Omental fat pad (tissue), 3 donors: ENCODE measurements at regions not wholly inside any gene's neighbourhood (a gene's known extent, or its start where the extent isn't known, plus 50 kb on each side); places are given as distances from the start of the nearest gene placed in this dataset.

ENCODE experiments used
- ATAC-seq: fragments of 150-250 bp; one replicate; pipeline ENCODE4 v1.9.1; 2016; ENCODE audit warnings: mild to moderate bottlenecking, moderate library complexity; ENCODE audit not compliant: low FRiP score
- DNase-seq: peaks from one replicate; pipeline ENCODE4 v3.0.0-alpha.2; 2019; ENCODE audit warnings: low spot score
- TF ChIP-seq, protein P1 (sequence below), 3 donors: fragments of 450-650 bp; IDR thresholded peaks; one replicate each; pipeline ENCODE4 v1.5.1; 2016 to 2017; ENCODE audit warnings: antibody characterized with exemption in 3 of 3, mild to moderate bottlenecking in 3 of 3, moderate library complexity in 2 of 3

DNA sequence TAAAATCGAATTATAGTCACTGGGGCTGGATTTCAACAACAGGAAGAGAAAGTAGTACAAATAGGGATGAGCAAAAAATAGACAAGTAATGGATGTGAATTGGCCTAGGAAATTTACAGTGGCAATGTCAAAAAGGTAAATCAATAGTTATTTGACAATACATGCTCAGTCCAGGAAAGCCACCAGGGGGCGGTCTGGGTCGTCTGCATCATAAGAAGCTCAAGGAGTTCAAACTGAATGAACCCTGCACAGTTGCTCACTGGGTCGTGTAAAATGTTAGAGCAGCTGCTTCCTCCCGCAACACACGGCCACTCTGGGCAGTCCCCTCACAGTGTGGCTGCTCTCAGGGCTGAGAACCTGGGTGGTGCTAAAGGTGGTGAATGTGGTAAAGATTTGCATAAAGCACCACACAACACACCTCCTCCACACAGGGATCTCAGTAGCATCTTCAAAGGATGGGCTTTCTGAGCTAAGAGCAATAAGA, 85.9 kb downstream of the ZNF280B start:
- peak; percentile 44 for DNase-seq

GRCh38 chr22:22423681-22424080, 84.9 kb downstream of the ZNF280B start:
- no peak for ATAC-seq
- TF ChIP-seq, protein P1, sequence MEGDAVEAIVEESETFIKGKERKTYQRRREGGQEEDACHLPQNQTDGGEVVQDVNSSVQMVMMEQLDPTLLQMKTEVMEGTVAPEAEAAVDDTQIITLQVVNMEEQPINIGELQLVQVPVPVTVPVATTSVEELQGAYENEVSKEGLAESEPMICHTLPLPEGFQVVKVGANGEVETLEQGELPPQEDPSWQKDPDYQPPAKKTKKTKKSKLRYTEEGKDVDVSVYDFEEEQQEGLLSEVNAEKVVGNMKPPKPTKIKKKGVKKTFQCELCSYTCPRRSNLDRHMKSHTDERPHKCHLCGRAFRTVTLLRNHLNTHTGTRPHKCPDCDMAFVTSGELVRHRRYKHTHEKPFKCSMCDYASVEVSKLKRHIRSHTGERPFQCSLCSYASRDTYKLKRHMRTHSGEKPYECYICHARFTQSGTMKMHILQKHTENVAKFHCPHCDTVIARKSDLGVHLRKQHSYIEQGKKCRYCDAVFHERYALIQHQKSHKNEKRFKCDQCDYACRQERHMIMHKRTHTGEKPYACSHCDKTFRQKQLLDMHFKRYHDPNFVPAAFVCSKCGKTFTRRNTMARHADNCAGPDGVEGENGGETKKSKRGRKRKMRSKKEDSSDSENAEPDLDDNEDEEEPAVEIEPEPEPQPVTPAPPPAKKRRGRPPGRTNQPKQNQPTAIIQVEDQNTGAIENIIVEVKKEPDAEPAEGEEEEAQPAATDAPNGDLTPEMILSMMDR (IDR thresholded peaks at IDR 0.05) = no peak
- no peak for DNase-seq

More for the DNA sequence above, 85.9 kb downstream of the ZNF280B start:
- ATAC-seq = no peak
- TF ChIP-seq, protein P1 (IDR thresholded peaks at IDR 0.05) = no peak

DNA sequence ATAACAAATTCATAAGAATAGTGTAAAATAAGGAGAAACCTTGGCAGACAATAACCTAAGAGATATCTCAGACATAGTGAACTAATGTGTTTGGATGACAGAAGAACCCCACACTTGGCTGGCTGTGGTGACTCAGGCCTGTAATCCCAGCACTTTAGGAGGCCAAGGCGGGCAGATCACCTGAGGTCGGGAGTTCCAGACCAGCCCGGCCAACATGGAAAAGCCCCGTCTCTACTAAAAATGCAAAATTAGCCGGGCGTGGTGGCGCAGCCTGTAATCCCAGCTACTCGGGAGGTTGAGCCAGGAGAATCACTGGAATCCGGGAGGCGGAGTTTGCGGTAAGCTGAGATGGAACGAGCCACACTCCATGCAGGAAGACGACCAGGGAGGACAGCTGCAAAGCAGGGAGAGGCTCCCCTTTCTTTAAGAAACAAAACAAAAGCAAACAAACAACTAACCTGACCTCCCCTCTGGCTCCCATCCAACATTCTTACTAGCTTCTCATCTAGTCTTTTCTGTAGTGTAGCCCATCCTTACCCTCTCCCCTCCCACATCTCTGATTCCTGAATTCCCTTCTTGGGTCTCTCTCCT, 84.2 kb downstream of the ZNF280B start:
- DNase-seq = no peak
- ATAC-seq = no peak
- TF ChIP-seq, protein P1 (IDR thresholded peaks at IDR 0.05) = no peak

GRCh38 chr22:22424956-22425355, 83.6 kb downstream of the ZNF280B start:
- TF ChIP-seq, protein P1 (IDR thresholded peaks at IDR 0.05) = no peak
- ATAC-seq (no peak), DNase-seq (no peak)

DNA sequence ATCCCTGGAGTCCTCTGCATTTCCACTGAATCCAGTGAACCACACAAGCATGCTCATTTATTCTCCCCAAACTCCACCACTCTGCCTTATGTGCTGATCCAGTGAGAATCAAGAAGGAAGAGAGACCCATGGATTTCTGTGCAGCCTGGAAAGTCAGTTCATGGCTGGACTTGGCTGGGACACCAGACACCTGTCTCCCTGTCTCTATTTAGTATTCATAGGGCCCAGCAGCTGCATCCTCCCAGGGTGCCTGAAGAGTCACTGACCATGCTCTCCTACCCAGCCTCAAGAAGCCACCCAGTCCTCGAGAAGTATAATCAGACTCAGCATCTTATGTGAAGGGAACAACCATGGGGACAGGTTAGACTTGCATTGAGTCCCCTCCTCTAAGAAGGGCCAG, 83.2 kb downstream of the ZNF280B start:
- no peak for DNase-seq
- TF ChIP-seq, protein P1 (IDR thresholded peaks at IDR 0.05) = no peak
- ATAC-seq = no peak

DNA sequence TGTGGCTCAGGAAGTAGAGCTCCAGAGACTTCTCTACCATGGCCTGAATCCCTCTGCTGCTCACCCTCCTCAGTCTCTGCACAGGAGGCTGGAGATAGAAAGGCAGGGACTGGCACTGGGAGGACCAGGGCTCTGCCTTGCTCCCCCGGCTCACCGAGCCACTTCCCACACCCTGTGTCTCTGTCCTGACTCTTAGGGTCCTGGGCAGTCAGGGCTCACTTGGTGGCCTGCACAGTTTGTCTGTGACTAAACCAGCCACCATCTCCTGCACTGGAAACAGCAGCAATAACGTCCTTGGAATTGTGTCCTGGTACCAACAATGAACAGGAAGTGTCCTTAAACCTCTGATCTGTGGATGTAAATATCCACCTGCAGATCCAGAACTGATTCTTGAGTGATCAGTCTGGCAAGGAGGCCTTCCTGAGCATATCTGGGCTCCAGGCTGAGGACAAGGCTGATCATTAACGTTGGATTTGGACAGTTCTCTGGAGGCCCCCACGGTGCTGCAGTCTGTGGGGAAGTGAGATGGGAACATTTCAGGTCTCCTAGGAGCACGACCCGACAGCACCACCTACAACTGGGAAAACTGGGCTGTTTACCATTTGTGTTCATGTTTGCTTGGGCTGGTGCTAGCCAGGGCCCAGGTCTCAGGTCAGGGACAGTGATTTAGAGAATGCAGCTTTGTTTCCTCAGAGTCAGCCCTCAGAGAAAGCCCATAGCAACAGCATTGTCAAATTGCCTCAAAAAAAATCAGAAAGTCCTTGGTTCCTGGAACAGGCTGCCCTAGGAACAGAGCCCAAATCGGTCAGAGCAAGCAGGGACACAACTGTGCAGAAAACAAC, 82.5 kb downstream of the ZNF280B start:
- no peak for ATAC-seq

More for the DNA sequence above, 82.5 kb downstream of the ZNF280B start:
- TF ChIP-seq, protein P1 (IDR thresholded peaks at IDR 0.05) = no peak
- DNase-seq = no peak
